HG02840 (cell line): ENCODE measurements at regions not wholly inside any gene's neighbourhood (a gene's known extent, or its start where the extent isn't known, plus 50 kb on each side); places are given as distances from the start of the nearest gene placed in this dataset.

Experiments
- ATAC-seq: cut with Tn5 transposase; IDR thresholded peaks from one replicate; pipeline ENCODE4 v1.9.1; 2021; ENCODE audit warnings: mild to moderate bottlenecking, moderate library complexity, moderate number of reproducible peaks; ENCODE audit not compliant: unreplicated experiment, low FRiP score

DNA sequence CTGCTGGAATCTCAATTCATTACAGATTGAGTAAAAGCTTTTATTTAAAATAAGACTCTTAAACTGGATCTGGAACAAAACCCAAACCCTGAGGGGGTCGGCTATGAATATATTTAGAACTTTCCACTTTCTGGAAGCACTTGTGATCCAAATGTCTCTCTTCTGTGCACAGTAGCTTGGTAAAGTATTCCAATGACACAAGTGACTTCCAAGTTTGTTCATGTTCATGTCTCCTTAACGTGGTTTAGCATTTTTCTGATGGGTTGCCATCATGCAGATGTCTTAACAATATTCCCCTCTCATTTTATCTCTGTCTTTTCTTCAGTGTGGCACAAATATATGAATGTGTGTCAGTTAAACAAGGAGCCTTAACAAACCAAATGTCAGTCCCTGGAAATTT lies 191.9 kb upstream of the SORCS1 start:
- ATAC-seq, result no peak

DNA sequence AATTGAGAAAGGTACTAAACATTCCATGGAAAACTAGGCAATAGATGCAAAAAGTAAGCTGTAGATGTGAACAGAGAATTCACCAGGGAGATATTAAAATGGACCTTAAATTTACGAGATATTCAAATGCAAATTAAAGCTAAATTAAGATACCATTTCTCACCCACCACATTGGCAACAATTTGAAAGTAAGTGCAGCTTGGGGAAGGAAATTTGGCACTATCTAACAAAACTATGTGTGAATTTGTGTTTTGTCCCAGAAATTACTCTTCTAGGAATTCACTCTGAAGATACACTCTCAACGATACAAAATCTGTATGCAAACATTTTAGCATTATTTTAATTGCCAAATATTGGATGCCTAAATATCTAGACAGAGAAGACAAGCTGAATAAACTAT lies 178.2 kb upstream of the SORCS1 start:
- no peak for ATAC-seq

DNA sequence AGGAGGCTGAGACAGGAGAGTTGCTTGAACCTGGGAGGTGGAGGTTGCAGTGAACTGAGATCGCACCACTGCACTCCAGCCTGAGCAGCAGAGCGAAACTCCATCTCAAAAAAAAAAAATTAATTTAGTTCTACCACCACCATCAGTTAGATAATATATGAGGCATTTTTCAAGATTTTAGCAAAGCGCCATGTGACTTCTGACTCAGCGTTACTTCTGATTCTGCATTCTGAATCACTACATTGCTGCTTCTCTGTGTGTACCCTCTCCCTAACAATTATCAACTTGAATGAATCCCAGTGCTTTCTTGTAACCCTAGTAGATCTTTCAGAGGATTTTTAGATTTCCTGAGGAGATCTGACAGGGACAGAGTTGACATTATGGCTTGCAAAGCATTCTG lies 176.8 kb upstream of the SORCS1 start:
- ATAC-seq, result no peak

DNA sequence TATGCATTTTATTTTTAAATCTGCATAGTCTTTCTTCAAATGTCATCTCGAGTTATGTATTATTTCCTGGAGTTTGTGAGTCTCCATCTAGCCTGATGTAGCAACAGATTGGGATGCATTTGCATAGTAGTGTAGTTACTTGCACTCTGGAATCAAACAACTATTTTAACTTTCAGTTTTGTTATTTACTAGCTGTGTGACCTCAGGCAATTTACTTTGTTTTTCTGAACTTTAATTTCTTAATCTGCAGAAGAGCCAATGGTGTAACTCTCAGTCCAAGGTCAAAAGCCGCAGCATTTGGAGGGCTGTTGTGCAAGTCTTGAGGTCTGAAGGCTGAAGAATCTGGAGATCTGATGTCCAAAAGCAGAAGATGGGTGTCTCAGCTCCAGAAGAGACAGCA lies 175.8 kb upstream of the SORCS1 start:
- no peak for ATAC-seq

DNA sequence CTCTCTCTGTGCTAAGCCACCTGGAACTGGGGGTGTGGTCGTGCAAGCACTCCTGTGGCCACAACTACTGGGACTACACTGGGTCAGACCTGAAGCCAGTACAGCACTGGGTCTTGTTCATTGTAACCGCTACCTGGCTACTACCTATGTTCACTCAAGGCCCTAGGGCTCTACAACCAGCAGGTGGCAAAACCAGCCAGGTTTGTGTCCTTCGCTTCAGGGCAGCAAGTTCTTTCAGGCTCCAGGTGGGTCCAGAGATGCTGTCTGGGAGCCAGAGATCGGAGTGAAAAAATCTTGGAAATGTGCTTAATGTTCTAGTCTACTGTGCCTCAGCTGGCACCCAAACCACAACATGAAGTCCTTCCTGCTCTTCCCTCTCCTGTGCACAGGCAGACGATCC lies 171.6 kb upstream of the SORCS1 start:
- no peak for ATAC-seq

DNA sequence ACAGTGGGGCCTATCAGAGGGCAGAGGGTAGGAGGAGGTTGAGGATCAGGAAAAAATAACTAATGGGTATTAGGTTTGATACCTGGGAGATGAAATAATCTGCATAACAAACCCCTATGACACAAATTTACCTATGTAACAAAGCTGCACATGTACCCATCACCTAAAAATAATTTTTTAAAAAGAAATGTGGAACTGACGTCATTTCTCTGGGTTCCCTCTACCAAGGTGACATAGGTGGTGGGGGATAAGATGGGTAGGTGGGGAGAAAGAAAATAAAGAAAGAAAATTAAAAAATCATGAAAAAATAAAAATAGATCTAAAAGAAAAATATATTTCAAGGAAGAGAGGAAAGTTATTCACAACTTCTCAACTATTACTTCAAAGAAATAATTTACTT lies 153.1 kb upstream of the SORCS1 start:
- no peak for ATAC-seq

DNA sequence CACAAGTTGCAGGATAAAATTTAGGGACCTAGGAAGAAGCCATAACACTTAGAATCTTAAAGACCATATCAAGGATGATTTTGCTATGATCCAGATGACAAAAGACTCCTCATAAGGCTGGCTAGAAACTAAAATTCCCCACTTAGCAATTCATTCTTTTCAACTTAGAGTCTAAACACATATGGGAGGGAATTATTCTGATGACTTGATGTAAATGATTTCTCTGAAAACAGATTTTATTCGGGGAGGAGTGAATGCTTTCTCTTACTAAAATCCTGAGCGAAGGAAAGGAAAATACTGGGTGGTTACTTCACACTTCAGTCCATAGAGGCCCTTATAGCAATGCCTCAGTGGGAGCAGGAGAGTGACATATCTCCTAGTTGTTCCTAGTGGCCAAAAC lies 138.7 kb upstream of the SORCS1 start:
- ATAC-seq, result no peak

DNA sequence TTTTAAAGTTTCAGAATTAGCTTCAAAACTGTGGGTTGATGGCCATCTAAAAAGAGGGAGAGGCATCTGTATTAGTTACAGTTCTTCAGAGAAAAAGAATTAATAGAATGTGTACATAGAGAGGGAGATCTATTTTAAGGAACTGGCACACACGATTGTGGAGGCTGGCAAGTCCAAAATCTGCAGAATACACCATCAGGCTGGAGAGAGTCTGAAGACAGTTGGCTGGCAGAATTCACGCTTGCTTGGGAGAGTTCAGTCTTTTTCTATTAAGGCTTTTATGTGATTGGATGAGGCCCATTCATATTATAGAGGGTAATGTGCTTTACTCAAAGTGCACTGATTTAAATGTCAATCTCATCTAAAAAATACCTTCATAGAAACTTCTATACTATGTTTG lies 135.1 kb upstream of the SORCS1 start:
- ATAC-seq, result no peak

DNA sequence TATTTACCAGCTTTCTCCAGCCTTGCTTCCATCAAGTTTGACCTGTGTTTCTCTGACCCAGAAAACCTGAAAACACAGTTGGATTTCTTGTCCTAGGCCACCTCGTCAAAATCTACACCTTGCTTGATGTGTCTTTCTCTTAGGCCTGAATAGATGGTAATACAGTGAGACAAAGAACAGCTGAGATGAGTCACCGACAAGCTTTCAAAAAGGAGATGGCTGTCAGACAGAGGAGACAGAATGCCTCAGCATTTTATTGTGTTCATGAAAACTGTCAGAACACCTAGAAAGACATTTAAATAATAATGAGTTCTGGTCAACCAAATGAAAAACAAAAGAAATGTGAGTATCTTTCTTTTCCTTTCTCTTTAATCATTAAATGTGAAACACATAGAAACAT lies 119.7 kb upstream of the SORCS1 start:
- ATAC-seq, result no peak

DNA sequence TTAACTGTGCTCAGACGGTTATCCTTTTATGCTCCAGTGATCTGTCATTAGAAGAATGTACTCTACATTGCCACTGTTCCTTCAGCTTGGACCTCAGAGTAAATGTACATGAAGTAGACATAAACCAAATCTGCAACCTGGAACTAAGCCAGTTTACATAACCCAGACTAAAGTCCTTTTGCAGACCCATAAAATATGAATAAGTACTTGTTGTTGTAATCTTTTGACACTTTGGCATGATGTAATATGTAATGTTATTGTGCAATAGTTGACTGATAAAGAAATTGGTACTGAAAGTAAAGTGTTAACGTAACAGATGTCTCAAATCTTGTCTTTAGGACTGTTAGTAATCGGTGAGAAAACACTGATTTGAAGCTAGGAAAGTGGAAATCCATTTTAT lies 115.8 kb upstream of the SORCS1 start:
- no peak for ATAC-seq

DNA sequence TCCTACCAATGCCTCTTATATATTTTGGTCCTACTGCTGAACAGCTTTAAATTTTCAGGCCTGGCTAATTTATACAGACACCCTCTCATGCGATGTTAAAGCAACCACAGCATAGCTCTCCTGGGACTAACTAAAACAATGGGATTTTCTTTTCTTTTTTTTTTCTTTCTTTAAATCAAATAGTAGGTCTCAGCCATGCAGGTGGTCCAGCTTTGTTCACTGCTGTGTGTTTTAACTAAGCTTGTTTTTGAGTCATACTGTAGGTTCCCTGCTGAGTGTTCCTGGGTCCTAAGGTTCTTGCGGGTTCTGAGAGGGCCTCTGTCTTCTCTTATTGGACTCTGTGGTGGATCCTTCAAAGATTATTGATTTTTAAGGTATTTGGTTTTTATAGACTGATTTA lies 113.1 kb upstream of the SORCS1 start:
- no peak for ATAC-seq

DNA sequence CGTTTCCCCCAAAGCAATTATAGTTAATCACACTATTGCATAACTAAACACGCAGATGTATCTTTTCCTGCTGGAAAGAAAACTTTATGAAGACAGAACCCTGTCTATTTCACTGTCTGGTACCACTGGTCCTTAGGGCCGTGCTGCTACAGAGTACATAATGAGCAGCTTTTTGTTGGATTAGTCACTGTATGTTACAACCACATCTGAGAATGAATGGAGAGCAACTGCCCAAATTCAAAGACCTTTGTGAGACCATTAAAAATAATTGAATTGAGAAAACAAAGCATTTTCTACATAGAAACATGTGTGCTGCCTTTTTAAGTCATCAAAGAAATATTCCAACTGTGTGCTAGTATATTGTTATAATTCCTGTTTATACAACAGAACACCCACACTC lies 111.3 kb upstream of the SORCS1 start:
- no peak for ATAC-seq

DNA sequence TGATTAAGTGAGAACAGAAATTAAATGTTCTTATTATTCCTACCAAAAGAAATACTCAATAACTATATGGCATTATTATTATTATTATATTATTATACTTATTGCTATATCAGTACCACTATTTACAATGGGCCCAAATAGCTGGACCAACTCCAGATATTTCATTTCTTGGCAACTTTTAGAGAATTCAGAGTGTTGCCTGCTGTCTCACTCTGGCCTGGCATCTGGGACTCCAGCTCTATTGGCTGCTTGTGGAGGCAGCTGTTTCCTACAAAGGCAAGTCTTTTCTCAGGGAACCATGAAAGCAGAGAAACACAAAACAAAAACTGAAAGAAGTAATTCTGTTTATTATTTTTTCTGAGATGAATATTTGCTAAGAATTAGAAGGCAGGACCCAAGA lies 105.1 kb upstream of the SORCS1 start:
- no peak for ATAC-seq

DNA sequence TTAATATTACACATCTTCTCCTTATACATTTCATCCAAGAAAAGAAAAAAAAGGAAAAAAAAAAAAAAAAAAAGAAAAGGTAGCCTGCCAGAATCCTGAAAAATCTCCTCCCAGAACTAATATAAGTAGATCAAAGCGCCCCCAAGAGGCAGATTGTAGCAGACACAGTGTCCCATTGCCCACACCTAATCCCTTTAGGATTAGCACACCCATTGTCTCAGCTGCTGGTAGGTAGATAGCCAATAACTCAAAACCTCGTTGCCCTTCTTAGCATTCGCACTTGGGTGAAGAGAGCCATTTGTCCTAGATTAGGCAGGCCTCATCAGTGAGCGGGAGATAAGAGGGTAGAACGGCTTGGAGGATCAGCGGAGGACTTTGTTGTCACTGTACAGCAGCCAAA lies 100.2 kb upstream of the SORCS1 start:
- ATAC-seq, result no peak

DNA sequence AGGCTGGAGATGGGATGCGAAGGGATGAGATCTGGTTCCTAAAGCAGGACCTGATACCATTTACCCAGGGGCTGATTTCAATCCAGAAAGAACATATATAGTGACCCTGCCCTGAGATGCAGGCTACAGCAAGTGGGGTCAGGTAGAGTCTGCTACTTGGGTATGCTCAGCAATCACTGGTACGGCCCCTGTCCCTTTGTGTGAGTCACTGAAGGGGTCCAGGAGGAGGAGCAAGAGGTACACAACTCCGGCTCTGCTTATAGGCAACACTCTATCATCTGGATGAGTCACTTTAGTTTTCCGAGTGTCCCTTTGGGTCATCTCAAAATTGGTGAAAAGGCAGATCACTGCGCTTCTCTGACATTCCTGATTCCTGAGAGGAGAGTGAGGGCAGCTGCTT lies 79.6 kb upstream of the SORCS1 start:
- no peak for ATAC-seq

DNA sequence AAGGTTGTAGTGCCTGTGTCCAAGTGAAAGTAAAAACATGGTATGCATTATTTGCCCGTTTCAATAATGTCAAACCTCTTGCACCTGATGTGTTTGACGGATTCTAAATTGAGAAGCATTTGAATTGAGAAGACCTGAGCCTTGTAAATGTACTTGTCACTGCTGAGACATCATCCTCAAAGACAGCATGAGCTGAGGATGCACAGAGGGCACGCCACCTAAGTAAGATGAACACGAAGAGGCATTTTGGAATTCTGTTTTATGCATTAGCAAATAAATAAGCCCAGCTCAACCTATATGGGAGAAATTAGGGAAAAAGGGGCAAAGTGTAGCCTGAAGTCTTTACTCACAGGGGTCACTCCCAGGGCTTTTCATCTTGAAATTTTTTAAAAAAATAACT lies 73.8 kb upstream of the SORCS1 start:
- no peak for ATAC-seq

DNA sequence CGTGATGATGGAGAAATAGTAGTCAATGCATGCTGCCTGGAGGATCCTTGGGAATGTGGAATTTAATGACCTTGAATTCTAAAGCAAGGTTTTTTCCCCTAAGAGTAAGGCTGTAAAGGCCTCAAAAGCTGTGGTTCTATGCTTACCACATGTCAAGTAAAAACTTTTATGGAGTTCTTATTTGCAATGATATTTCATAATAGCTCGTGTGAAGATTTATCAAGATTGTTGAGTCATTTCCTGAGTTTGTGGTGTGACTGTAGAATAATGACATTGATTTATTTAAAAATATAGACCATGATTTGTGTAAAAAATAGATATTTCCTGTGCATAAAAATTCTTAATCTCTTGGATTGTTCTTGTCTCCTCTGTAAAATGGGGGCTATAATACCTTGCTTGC lies 67.5 kb upstream of the SORCS1 start:
- no peak for ATAC-seq

DNA sequence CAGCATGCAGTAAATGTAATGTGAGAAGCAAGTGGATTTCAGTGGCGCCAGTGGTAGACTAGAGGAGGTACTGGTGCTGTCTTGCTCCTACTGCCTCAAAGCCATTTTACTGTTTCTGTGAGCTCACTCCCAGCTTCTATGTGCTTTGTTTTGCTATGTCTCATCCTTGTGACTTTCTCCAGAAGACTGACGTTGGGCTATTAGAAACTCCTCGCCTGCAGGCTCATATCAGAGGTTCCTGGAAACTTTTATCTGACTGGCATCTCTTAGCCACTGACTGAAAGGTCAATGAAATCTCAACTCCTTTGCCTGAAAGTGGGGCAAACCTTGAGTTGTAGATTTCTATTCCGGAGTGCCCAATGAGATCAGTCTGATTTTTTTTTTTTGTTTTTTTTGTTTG lies 66.4 kb upstream of the SORCS1 start:
- no peak for ATAC-seq

DNA sequence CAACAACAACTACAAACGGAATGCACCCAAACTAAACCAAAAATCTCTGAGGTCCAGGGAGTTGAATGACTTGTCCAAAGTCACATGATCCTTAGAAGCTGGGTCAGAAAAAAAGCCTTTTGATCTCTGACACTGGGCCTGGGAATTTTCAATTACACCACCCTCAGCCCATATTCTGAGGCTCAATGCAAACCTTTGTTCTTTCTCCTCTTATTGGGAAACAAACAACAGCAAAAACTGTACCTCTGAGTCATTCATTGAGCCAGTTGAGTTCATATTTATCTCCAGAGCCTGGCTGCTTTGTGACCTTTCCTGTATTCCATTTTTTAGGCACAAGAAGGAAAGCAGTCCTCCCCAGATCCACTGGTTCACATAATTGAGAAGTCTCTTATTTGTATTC lies 51.2 kb upstream of the SORCS1 start:
- no peak for ATAC-seq
